ENCODE measurements at regions not wholly inside any gene's neighbourhood (a gene's known extent, or its start where the extent isn't known, plus 50 kb on each side); places are given as distances from the start of the nearest gene placed in this dataset.

DNA sequence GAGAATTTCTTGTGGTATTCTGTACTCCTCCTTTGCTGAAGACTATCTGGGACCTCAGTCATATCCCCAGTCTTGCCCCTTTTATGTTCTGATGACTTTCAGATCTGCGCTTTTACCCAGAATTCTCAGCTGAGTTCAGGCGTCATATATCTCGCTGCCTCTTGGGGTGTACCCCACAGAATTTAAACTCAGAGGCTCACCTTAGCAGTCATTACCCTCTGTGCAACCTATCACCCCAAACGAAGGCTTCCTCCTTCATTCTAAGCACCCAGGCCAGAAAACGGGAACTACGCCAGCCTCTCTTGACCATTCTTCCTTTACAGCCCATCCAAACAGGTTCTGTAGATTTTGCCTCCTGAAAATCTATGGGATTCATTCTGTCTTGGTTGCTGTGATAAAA is 574.8 kb upstream of the C16orf82 start:
- TF ChIP-seq, protein P1, sequence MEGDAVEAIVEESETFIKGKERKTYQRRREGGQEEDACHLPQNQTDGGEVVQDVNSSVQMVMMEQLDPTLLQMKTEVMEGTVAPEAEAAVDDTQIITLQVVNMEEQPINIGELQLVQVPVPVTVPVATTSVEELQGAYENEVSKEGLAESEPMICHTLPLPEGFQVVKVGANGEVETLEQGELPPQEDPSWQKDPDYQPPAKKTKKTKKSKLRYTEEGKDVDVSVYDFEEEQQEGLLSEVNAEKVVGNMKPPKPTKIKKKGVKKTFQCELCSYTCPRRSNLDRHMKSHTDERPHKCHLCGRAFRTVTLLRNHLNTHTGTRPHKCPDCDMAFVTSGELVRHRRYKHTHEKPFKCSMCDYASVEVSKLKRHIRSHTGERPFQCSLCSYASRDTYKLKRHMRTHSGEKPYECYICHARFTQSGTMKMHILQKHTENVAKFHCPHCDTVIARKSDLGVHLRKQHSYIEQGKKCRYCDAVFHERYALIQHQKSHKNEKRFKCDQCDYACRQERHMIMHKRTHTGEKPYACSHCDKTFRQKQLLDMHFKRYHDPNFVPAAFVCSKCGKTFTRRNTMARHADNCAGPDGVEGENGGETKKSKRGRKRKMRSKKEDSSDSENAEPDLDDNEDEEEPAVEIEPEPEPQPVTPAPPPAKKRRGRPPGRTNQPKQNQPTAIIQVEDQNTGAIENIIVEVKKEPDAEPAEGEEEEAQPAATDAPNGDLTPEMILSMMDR (IDR thresholded peaks at IDR 0.05), result no peak
- TF ChIP-seq EP300 (IDR thresholded peaks at IDR 0.05), result no peak

All from upper lobe of left lung (tissue), 4 donors.